ENCODE measurements at regions not wholly inside any gene's neighbourhood (a gene's known extent, or its start where the extent isn't known, plus 50 kb on each side); places are given as distances from the start of the nearest gene placed in this dataset.
"Not testable (repeated sequence)": the region's sequence is repeated elsewhere in the genome, so short reads cannot be mapped to it uniquely, and the experiment has no call there.

GRCh38 chr22:48511211-48511610 is 1316.5 kb downstream of the BRD1 start:
- DNase-seq = no peak

GRCh38 chr22:48510599-48510998 is 1317.1 kb downstream of the BRD1 start:
- no peak for DNase-seq

GRCh38 chr22:48507595-48508350 is 1319.9 kb downstream of the BRD1 start:
- DNase-seq = no peak

GRCh38 chr22:48507171-48507570 is 1320.5 kb downstream of the BRD1 start:
- no peak for DNase-seq

GRCh38 chr22:48506506-48507145 is 1321.0 kb downstream of the BRD1 start:
- no peak for DNase-seq

DNA sequence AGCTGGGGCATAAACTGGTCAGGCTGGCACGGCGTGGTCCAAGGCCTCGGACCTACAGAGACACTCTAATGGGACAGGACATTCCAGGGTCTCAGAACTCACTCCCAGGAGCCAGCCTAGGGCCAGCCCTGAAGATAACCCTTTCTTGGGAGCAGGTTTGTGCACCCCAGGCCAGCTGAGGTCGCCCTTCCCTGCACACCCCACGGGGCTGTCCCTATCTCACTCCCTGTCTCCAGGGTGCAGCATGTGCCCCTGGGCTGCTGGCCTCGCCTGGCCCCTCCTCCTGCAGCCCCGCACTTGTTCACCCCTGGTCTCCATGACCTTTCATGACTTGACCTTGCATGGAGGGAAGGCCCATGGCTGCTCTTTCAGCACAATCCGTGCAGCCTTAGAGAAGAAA is 1321.8 kb downstream of the BRD1 start:
- DNase-seq = no peak

- DNase-seq = no peak
Measured at GRCh38 chr22:48504519-48505140, 1323.0 kb downstream of the BRD1 start.

- DNase-seq = no peak
Measured at GRCh38 chr22:48503876-48504275, 1323.8 kb downstream of the BRD1 start.

DNA sequence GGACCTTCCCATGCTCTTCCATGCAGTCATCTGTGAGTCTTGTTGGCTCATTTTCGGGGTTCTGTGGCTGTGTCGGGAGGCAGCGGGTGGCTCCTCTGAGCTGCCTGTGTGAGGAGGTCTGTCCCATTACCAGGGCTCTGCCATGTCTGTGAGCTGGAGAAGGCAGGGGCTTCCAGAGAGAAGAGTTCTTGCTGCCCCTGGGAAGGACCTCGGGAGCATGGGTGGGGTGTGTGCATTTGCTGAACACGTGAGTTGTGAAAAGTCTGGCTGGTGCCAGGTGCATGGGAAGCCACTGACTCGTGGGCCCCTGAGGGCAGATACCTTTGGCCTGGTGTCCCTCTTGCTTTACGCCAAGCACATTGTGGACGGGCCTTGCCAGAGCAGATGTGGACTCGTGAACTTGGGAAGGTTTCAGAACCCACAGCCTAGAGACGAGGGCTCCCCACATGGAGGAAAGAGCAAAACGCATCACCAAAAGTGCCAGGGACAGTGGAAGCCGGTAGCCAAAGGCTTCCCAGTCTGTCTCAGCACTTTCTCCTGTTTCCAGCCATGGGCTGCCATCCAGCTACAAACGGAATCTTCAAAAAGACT is 1324.5 kb downstream of the BRD1 start:
- no peak for DNase-seq

DNA sequence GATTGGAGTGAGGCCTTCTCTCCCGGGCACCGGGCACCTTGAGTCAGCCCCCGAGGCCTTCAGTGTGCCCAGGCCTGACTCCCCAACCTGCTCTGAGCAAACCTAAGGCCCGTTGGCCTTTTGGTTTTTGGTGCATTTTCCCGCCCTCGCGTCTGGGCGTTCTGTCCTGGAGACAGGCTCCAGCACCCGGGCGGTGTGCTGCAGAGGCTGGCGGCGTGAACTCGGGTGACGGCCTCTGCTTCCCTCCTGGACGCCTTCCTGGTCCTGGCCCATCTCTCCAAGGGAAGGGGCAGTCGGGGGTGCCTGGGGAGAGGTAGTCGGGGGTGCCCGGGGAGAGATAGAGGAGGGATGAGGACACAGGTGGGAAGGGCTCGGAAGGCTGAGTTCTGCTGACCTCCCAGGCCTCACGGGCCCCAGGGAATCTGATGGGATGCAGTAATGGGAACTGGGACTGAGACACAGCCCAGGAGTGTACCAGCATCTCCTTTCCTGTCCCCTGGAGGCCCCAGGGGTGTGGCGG is 1326.4 kb downstream of the BRD1 start:
- no peak for DNase-seq

- DNase-seq = no peak
Measured at GRCh38 chr22:48500471-48501230, 1327.0 kb downstream of the BRD1 start.

GRCh38 chr22:48499456-48500425 is 1327.9 kb downstream of the BRD1 start:
- no peak for DNase-seq

DNA sequence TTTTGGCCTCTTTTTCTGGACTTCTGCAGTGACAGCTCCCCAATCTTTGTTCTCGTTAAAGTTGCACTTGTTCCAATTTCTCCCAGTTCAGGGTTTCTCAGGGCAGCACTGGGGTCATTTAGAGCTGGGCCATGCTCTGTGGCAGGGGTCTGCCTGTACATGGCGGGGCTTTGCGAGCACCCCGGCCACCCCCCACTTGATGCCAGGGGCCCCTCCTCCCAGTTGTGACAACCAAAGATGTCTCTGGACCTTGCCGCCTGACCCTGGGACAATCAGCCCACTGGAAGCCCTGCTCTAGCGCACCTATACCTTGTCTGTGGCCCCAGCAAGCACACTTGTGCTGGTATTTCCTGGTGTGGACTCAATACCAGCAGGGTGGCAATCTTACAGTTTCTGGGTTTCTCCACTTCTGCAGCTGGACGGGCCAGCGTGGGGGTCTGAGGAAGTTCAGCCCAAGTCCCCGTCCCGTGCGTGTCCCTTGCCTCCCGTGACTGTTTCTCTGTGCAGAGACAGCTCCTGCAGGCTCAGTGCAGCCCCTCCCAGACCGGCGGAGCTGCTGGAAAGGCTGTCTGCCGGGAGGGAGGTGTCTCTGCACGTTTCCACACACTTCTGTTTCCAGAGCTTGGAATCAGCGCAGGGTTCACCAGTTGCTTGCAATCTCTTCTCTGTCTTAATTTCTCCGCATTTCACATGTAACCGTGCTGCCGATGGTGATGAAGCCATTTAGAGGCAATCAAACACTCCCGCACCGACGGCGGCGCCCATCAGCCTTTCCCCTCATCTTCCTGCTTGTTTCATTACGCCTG is 1328.9 kb downstream of the BRD1 start:
- no peak for DNase-seq

DNA sequence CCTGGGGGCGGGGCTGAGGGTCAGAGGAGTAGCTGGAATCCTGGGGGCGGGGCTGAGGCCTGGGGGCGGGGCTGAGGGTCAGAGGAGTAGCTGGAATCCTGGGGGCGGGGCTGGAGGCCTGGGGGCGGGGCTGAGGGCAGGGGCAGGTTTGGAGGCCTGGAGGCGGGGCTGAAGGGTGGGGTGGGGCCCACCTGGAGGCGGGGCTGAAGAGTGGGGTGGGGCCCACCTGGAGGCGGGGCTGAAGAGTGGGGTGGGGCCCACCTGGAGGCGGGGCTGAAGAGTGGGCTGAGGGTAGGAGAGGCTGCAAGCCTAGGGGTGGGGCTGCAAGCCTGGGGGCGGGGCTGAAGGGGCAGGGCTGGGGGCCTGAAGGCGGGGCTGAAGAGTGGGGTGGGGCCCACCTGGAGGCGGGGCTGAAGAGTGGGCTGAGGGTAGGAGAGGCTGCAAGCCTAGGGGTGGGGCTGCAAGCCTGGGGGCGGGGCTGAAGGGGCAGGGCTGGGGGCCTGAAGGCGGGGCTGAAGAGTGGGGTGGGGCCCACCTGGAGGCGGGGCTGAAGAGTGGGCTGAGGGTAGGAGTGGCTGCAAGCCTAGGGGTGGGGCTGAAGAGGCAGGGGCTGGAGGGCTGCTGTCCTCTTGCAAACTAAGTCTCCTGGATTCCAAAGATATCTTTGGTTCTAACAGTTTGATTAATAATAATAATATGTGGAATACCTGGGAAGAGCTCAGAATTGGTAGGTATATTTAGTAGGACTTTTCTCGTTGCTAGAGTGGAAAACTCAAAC is 1329.7 kb downstream of the BRD1 start:
- DNase-seq = not testable (repeated sequence)

GRCh38 chr22:48496987-48497650 is 1330.6 kb downstream of the BRD1 start:
- no peak for DNase-seq

DNA sequence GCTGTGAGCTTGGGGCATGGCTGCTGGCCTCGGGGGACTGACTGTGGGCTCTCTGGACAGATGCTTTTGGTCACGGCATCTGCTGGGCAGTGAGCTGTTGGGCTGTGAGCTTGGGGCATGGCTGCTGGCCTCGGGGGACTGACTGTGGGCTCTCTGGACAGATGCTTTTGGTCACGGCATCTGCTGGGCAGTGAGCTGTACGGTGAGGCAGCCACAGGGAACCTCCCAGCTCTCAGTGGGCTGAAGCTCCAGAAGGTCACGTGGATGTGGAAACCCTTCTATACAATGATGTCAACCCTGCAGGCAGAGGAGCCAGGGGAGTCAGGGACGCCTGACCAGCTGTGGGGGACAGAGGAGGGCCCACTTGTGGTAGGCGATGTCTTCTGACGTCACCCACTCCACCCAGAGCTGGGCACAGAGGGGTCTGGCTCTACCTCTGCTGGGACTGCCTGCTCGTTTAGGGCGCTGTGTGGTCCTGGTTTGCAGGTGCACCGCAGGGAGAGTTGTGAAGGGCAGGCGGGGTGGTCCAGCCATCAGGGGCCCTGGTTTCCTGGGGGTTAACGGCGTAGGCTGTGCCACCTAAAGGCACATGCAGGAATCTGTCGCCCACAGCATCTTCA is 1331.3 kb downstream of the BRD1 start:
- DNase-seq = no peak

- DNase-seq = no peak
Measured at GRCh38 chr22:48495751-48496080, 1332.0 kb downstream of the BRD1 start.

- DNase-seq = no peak
Measured at GRCh38 chr22:48494968-48495750, 1332.5 kb downstream of the BRD1 start.

All from stimulated activated CD4-positive, alpha-beta T cell treated with anti-CD3 and anti-CD28 coated beads, Interleukin-4, amount 100 ng/mL, for 24 hours (primary cell).